Mesothelial cell of epicardium (in vitro differentiated cells): ENCODE measurements at regions not wholly inside any gene's neighbourhood (a gene's known extent, or its start where the extent isn't known, plus 50 kb on each side); places are given as distances from the start of the nearest gene placed in this dataset.
"Not testable (repeated sequence)": the region's sequence is repeated elsewhere in the genome, so short reads cannot be mapped to it uniquely, and the experiment has no call there.

Source experiments
- DNase-seq, 2 experiments: peaks; one replicate each; pipeline ENCODE4 v3.0.0; 2021; ENCODE audit warnings: low spot score in 2 of 2; ENCODE audit not compliant: unreplicated experiment in 2 of 2
- H3K27ac Mint-ChIP-seq: 2 replicates; pipeline ENCODE4 v1.8.0; 2021; ENCODE audit warnings: mixed read lengths
- H3K27me3 Mint-ChIP-seq: 2 replicates; pipeline ENCODE4 v1.8.0; 2021; ENCODE audit warnings: low read depth, mixed read lengths
- H3K36me3 Mint-ChIP-seq: 2 replicates; pipeline ENCODE4 v1.8.0; 2021; ENCODE audit warnings: mixed read lengths
- H3K4me1 Mint-ChIP-seq: 2 replicates; pipeline ENCODE4 v1.8.0; 2021; ENCODE audit warnings: mixed read lengths
- H3K4me3 Mint-ChIP-seq: 2 replicates; pipeline ENCODE4 v1.8.0; 2021; ENCODE audit warnings: mild to moderate bottlenecking, moderate library complexity, mixed read lengths
- H3K9me3 Mint-ChIP-seq: 2 replicates; pipeline ENCODE4 v1.8.0; 2021; ENCODE audit warnings: mixed read lengths
- CTCF ChIP-seq: fragments of 200-600 bp; sonication (generic); IDR thresholded peaks from one replicate; pipeline ENCODE4 v1.5.0; 2021; ENCODE audit warnings: antibody characterized with exemption; ENCODE audit not compliant: unreplicated experiment

GRCh38 chr3:26087751-26088150 is 297.9 kb downstream of the OXSM start:
- no peaks in the 10 kb centered on the region for H3K27me3 Mint-ChIP-seq
- peaks cover 8% of the 10 kb centered on the region for H3K36me3 Mint-ChIP-seq
- no peak for TF ChIP-seq CTCF
- H3K4me1 Mint-ChIP-seq, result peaks cover 11% of the 10 kb centered on the region
- no peak for DNase-seq
- H3K27ac Mint-ChIP-seq, result no peak overlapping the region
- peaks cover 33% of the 10 kb centered on the region for H3K9me3 Mint-ChIP-seq
- no peak overlapping the region for H3K4me3 Mint-ChIP-seq

GRCh38 chr3:26089249-26089648 is 299.4 kb downstream of the OXSM start:
- TF ChIP-seq CTCF, result no peak
- Mint-ChIP-seq H3K27me3 (no peaks in the 10 kb centered on the region), H3K36me3 (peaks cover 8% of the 10 kb centered on the region), H3K4me1 (peaks cover 11% of the 10 kb centered on the region), H3K9me3 (peaks cover 44% of the 10 kb centered on the region), H3K4me3 (no peak overlapping the region), H3K27ac (no peak overlapping the region)
- no peak for DNase-seq

GRCh38 chr3:26090589-26090988 is 300.7 kb downstream of the OXSM start:
- peaks cover 54% of the 10 kb centered on the region for H3K9me3 Mint-ChIP-seq
- peaks cover 10% of the 10 kb centered on the region for H3K36me3 Mint-ChIP-seq
- H3K27me3 Mint-ChIP-seq, result no peaks in the 10 kb centered on the region
- no peak overlapping the region for H3K4me3 Mint-ChIP-seq
- TF ChIP-seq CTCF, result no peak
- peaks cover 11% of the 10 kb centered on the region for H3K4me1 Mint-ChIP-seq
- no peak overlapping the region for H3K27ac Mint-ChIP-seq
- no peak for DNase-seq

GRCh38 chr3:26091096-26091495 is 301.2 kb downstream of the OXSM start:
- no peak for DNase-seq
- no peak for TF ChIP-seq CTCF
- Mint-ChIP-seq H3K4me1 (peaks cover 11% of the 10 kb centered on the region), H3K27ac (peak overlapping the region; percentile 61), H3K27me3 (no peaks in the 10 kb centered on the region), H3K9me3 (peaks cover 57% of the 10 kb centered on the region), H3K4me3 (no peak overlapping the region), H3K36me3 (peaks cover 10% of the 10 kb centered on the region)

- Mint-ChIP-seq H3K36me3 (peaks cover 10% of the 10 kb centered on the region), H3K27me3 (no peaks in the 10 kb centered on the region), H3K9me3 (peaks cover 61% of the 10 kb centered on the region), H3K27ac (peak overlapping the region; percentile 61), H3K4me3 (no peak overlapping the region), H3K4me1 (peaks cover 11% of the 10 kb centered on the region)
- DNase-seq, result no peak
- no peak for TF ChIP-seq CTCF
These were observed 301.7 kb downstream of the OXSM start for GRCh38 chr3:26091626-26092025.

- not testable (repeated sequence) for H3K4me1 Mint-ChIP-seq, H3K27me3 Mint-ChIP-seq, DNase-seq, H3K4me3 Mint-ChIP-seq, H3K27ac Mint-ChIP-seq
- H3K36me3 Mint-ChIP-seq, result peaks cover 11% of the 10 kb centered on the region
- peaks cover 66% of the 10 kb centered on the region for H3K9me3 Mint-ChIP-seq
These were observed 307.2 kb downstream of the OXSM start for GRCh38 chr3:26097111-26097510.
